DOHH2 (cell line): ENCODE measurements at regions not wholly inside any gene's neighbourhood (a gene's known extent, or its start where the extent isn't known, plus 50 kb on each side); places are given as distances from the start of the nearest gene placed in this dataset.

ENCODE experiments used
- H3F3A ChIP-seq: fragments of 200-600 bp; sonication (generic), shearing (Covaris generic); 2 replicates; pipeline ENCODE4 v1.6.0; 2016; ENCODE audit warnings: antibody characterized with exemption, mild to moderate bottlenecking; ENCODE audit not compliant: control insufficient read depth, insufficient read depth
- H3K27ac ChIP-seq: fragments of 200-600 bp; sonication (generic); 2 replicates; pipeline ENCODE4 v1.5.1; 2014; ENCODE audit warnings: low read depth, mild to moderate bottlenecking, low read length, moderate library complexity
- H3K27me3 ChIP-seq: fragments of 200-600 bp; sonication (generic); 2 replicates; pipeline ENCODE4 v1.6.1; 2014; ENCODE audit warnings: mild to moderate bottlenecking, low read length, mixed read lengths; ENCODE audit not compliant: control insufficient read depth
- H3K36me3 ChIP-seq: fragments of 200-600 bp; sonication (generic); 2 replicates; pipeline ENCODE4 v1.6.1; 2014; ENCODE audit warnings: mild to moderate bottlenecking, low read length, moderate library complexity, mixed read lengths; ENCODE audit not compliant: control insufficient read depth
- H3K4me1 ChIP-seq: fragments of 200-600 bp; sonication (generic); 2 replicates; pipeline ENCODE4 v1.6.1; 2014; ENCODE audit warnings: mild to moderate bottlenecking, low read length, mixed read lengths; ENCODE audit not compliant: control insufficient read depth
- H3K4me2 ChIP-seq: fragments of 200-600 bp; sonication (generic); 2 replicates; pipeline ENCODE4 v1.6.0; 2014; ENCODE audit warnings: mild to moderate bottlenecking, low read length, moderate library complexity
- H3K4me3 ChIP-seq: fragments of 200-600 bp; sonication (generic); 2 replicates; pipeline ENCODE4 v1.5.1; 2014; ENCODE audit warnings: mild to moderate bottlenecking, low read length, mixed read lengths
- H3K79me2 ChIP-seq: fragments of 200-600 bp; sonication (generic); 2 replicates; pipeline ENCODE4 v1.6.1; 2014; ENCODE audit warnings: mild to moderate bottlenecking, low read length, mixed read lengths; ENCODE audit not compliant: control insufficient read depth
- H3K9me2 ChIP-seq: fragments of 200-600 bp; sonication (generic); replicated peaks from 2 replicates; pipeline ENCODE4 v1.6.1; 2014; ENCODE audit warnings: mild to moderate bottlenecking, low read length, mixed read lengths; ENCODE audit not compliant: control insufficient read depth
- H3K9me3 ChIP-seq: fragments of 200-600 bp; sonication (generic); 2 replicates; pipeline ENCODE4 v1.6.1; 2014; ENCODE audit warnings: antibody characterized with exemption, low read length, mixed read lengths; ENCODE audit not compliant: control insufficient read depth, insufficient read depth
- H4K20me1 ChIP-seq: fragments of 200-600 bp; sonication (generic); 2 replicates; pipeline ENCODE4 v1.6.0; 2014; ENCODE audit warnings: low read depth, mild to moderate bottlenecking, antibody characterized with exemption, low read length, moderate library complexity; ENCODE audit not compliant: control insufficient read depth, insufficient read depth
- EZH2phosphoT487 ChIP-seq: fragments of 200-600 bp; sonication (generic); IDR thresholded peaks from 2 replicates; pipeline ENCODE4 v1.6.1; 2017; ENCODE audit warnings: borderline replicate concordance, mild to moderate bottlenecking, antibody characterized with exemption, low read length, moderate library complexity, mixed read lengths
- TF ChIP-seq, protein P1 (sequence below): fragments of 200-600 bp; sonication (generic); IDR thresholded peaks from one replicate; pipeline ENCODE4 v1.5.1; 2014; ENCODE audit warnings: antibody characterized with exemption, mild to moderate bottlenecking, low read depth, low read length; ENCODE audit not compliant: poor library complexity, severe bottlenecking

DNA sequence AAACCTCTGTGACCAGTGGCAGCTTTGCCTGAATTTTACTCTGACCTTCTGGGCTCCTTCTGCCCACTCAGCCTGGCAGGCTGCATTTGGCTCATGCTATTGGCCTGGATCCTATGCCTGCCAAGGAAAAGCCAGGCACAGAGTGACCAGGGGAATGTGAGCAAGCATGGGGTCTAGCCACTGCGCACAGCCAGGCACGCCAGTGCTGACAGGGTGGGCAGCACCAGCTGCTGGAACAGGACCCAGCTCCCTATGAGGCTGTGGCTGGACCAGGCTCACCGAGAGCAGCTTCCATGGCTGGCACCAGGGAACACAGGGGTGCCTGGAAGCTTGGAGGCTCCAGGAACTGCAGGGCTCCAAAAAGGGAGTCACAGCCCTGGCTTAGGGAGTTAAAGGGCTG lies 311.5 kb upstream of the SYT4 start:
- Histone ChIP-seq H3F3A (no peaks in the 10 kb centered on the region), H3K4me2 (no peak overlapping the region), H3K9me2 (no peaks in the 10 kb centered on the region), H4K20me1 (no peaks in the 10 kb centered on the region), H3K27me3 (no peaks in the 10 kb centered on the region; the same call in 1 of the 2 replicates), H3K9me3 (no peaks in the 10 kb centered on the region), H3K4me1 (no peaks in the 10 kb centered on the region), H3K4me3 (no peak overlapping the region), H3K27ac (no peak overlapping the region), H3K79me2 (no peaks in the 10 kb centered on the region), H3K36me3 (no peaks in the 10 kb centered on the region)
- TF ChIP-seq, protein P1, sequence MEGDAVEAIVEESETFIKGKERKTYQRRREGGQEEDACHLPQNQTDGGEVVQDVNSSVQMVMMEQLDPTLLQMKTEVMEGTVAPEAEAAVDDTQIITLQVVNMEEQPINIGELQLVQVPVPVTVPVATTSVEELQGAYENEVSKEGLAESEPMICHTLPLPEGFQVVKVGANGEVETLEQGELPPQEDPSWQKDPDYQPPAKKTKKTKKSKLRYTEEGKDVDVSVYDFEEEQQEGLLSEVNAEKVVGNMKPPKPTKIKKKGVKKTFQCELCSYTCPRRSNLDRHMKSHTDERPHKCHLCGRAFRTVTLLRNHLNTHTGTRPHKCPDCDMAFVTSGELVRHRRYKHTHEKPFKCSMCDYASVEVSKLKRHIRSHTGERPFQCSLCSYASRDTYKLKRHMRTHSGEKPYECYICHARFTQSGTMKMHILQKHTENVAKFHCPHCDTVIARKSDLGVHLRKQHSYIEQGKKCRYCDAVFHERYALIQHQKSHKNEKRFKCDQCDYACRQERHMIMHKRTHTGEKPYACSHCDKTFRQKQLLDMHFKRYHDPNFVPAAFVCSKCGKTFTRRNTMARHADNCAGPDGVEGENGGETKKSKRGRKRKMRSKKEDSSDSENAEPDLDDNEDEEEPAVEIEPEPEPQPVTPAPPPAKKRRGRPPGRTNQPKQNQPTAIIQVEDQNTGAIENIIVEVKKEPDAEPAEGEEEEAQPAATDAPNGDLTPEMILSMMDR = no peak
- no peak for TF ChIP-seq EZH2phosphoT487

DNA sequence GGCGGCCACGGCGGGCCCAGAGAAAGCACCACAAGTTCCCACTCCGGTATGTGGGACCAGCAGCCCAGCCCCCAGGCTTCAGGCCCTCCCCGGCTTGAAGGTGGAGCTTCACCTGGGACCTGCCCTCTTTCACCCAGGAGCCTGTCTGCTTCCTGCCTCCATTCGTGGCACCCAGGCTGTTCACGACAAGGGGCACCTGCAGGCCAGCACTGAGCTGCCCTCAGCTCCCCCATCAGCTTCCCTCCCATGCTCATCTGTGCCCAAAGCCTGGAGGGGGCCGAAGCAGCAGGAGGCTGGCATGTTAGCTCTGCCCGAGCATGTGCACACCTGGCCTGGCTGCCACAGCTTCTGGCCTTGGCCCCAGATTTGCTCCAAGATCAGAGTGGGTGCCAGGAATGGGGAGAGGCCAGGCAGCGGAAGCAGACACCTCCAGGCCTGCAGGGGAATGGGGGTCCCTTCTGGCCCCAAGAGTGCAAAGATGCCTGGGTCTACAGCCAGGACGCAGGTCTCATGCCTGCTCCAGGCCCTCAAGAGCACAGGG lies 312.4 kb upstream of the SYT4 start:
- TF ChIP-seq, protein P1 = no peak
- no peak for TF ChIP-seq EZH2phosphoT487
- H3K4me1 ChIP-seq = no peaks in the 10 kb centered on the region

DNA sequence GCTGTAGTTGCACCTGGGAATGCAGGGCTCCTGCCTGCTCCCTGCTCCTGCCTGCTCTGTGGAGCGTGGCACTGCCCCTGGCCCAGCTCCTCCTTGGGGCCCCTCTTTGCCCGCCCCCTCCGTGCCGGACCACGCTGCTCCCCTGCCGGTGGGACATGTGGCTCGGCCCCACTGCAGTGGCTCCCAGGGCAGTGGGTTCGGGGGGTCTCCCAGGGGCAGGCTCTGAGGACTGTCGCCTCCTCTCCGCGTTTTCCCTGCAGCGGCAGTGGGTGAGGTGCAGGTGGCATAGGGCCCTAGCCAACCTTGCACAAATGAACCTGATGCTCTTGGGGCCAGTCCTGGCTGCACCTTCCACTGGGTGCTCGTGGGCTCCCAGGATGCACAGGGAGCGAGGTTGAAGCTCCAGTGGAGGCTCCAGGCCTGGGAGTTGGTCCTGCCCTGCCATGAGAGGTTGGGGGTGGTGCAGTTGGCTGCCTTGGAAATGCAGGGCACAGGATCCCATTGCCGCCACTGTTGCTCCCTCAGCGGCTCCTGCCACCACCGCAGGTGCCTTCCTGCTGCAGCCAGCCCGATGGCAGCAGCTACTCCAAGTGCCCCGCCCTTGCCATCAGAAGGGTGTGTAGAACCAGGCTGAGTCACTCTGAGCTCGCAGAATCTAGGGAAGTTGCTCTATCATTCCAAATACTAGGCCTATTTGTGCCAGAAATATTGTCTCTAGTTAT lies 313.1 kb upstream of the SYT4 start:
- Histone ChIP-seq H3K27ac (no peak overlapping the region), H3K4me1 (no peaks in the 10 kb centered on the region), H3K36me3 (no peaks in the 10 kb centered on the region), H3K9me3 (no peaks in the 10 kb centered on the region), H4K20me1 (no peaks in the 10 kb centered on the region), H3F3A (no peaks in the 10 kb centered on the region), H3K9me2 (no peaks in the 10 kb centered on the region), H3K27me3 (no peaks in the 10 kb centered on the region), H3K4me3 (no peak overlapping the region), H3K4me2 (no peak overlapping the region), H3K79me2 (no peaks in the 10 kb centered on the region)
- no peak for TF ChIP-seq EZH2phosphoT487
- TF ChIP-seq, protein P1 = no peak

More for the DNA sequence above, 312.4 kb upstream of the SYT4 start:
- Histone ChIP-seq H3K79me2 (no peaks in the 10 kb centered on the region), H3K36me3 (no peaks in the 10 kb centered on the region), H4K20me1 (no peaks in the 10 kb centered on the region), H3K4me2 (no peak overlapping the region), H3K4me3 (no peak overlapping the region), H3K27ac (no peak overlapping the region), H3K9me2 (no peaks in the 10 kb centered on the region), H3K9me3 (no peaks in the 10 kb centered on the region), H3F3A (no peaks in the 10 kb centered on the region), H3K27me3 (no peaks in the 10 kb centered on the region)
